Testis (tissue), 2 donors: ENCODE measurements at regions not wholly inside any gene's neighbourhood (a gene's known extent, or its start where the extent isn't known, plus 50 kb on each side); places are given as distances from the start of the nearest gene placed in this dataset.

Experiments
- POLR2A ChIP-seq: fragments of 450-650 bp; IDR thresholded peaks from one replicate; pipeline ENCODE4 v1.6.1; 2017; ENCODE audit warnings: antibody characterized with exemption, mild to moderate bottlenecking, moderate library complexity
- TF ChIP-seq, protein P1 (sequence below), 3 experiments: fragments of 450-650 bp in 2 of 3; fragments of 200-600 bp in 1 of 3; sonication (generic) in 1 of 3; IDR thresholded peaks; one replicate each; pipeline ENCODE4 v1.5.1; 2016 to 2019; ENCODE audit warnings: antibody characterized with exemption in 3 of 3, mild to moderate bottlenecking in 2 of 3, moderate library complexity in 1 of 3

- no peak for TF ChIP-seq POLR2A
- TF ChIP-seq, protein P1, sequence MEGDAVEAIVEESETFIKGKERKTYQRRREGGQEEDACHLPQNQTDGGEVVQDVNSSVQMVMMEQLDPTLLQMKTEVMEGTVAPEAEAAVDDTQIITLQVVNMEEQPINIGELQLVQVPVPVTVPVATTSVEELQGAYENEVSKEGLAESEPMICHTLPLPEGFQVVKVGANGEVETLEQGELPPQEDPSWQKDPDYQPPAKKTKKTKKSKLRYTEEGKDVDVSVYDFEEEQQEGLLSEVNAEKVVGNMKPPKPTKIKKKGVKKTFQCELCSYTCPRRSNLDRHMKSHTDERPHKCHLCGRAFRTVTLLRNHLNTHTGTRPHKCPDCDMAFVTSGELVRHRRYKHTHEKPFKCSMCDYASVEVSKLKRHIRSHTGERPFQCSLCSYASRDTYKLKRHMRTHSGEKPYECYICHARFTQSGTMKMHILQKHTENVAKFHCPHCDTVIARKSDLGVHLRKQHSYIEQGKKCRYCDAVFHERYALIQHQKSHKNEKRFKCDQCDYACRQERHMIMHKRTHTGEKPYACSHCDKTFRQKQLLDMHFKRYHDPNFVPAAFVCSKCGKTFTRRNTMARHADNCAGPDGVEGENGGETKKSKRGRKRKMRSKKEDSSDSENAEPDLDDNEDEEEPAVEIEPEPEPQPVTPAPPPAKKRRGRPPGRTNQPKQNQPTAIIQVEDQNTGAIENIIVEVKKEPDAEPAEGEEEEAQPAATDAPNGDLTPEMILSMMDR (IDR thresholded peaks at IDR 0.05), result no peak
Observed at GRCh38 chr1:71166178-71167173, 85.6 kb upstream of the ZRANB2 start.
